ENCODE measurements at regions not wholly inside any gene's neighbourhood (a gene's known extent, or its start where the extent isn't known, plus 50 kb on each side); places are given as distances from the start of the nearest gene placed in this dataset.

GRCh38 chr12:85352016-85352415 lies 72.0 kb downstream of the ALX1 start:
- DNase-seq = no peak

GRCh38 chr12:85356596-85357385 lies 76.8 kb downstream of the ALX1 start:
- DNase-seq = no peak

- DNase-seq = no peak
Measured at GRCh38 chr12:85357609-85358008, 77.6 kb downstream of the ALX1 start.

GRCh38 chr12:85358715-85359114 lies 78.7 kb downstream of the ALX1 start:
- no peak for DNase-seq

- no peak for DNase-seq
Measured at GRCh38 chr12:85363382-85364190, 83.6 kb downstream of the ALX1 start.

- DNase-seq = no peak
Measured at GRCh38 chr12:85367936-85368335, 87.9 kb downstream of the ALX1 start.

- no peak for DNase-seq
Measured at GRCh38 chr12:85369365-85370154, 89.5 kb downstream of the ALX1 start.

- no peak for DNase-seq
Measured at GRCh38 chr12:85373045-85373444, 93.0 kb downstream of the ALX1 start.

GRCh38 chr12:85374981-85375380 lies 95.0 kb downstream of the ALX1 start:
- DNase-seq = no peak

- no peak for DNase-seq
Measured at GRCh38 chr12:85385406-85385805, 105.4 kb downstream of the ALX1 start.

GRCh38 chr12:85390266-85390665 lies 110.2 kb downstream of the ALX1 start:
- DNase-seq = no peak

GRCh38 chr12:85392508-85392907 lies 112.5 kb downstream of the ALX1 start:
- DNase-seq = no peak

- no peak for DNase-seq
Measured at GRCh38 chr12:85393606-85394005, 113.6 kb downstream of the ALX1 start.

- no peak for DNase-seq
Measured at GRCh38 chr12:85394065-85394464, 114.0 kb downstream of the ALX1 start.

GRCh38 chr12:85394809-85395208 lies 114.8 kb downstream of the ALX1 start:
- no peak for DNase-seq

- no peak for DNase-seq
Measured at GRCh38 chr12:85405262-85405661, 125.2 kb downstream of the ALX1 start.

GRCh38 chr12:85405781-85406522 lies 125.9 kb downstream of the ALX1 start:
- DNase-seq = no peak

- DNase-seq = no peak
Measured at GRCh38 chr12:85413266-85413665, 133.2 kb downstream of the ALX1 start.

GRCh38 chr12:85422762-85423161 lies 142.7 kb downstream of the ALX1 start:
- no peak for DNase-seq

GRCh38 chr12:85423947-85424346 lies 143.9 kb downstream of the ALX1 start:
- peak; percentile 8 for DNase-seq

- DNase-seq = peak; percentile 72
Measured at GRCh38 chr12:85424581-85425348, 144.7 kb downstream of the ALX1 start.

GRCh38 chr12:85425349-85425612 lies 145.3 kb downstream of the ALX1 start:
- DNase-seq = no peak
